ENCODE measurements at regions not wholly inside any gene's neighbourhood (a gene's known extent, or its start where the extent isn't known, plus 50 kb on each side); places are given as distances from the start of the nearest gene placed in this dataset.

DNA sequence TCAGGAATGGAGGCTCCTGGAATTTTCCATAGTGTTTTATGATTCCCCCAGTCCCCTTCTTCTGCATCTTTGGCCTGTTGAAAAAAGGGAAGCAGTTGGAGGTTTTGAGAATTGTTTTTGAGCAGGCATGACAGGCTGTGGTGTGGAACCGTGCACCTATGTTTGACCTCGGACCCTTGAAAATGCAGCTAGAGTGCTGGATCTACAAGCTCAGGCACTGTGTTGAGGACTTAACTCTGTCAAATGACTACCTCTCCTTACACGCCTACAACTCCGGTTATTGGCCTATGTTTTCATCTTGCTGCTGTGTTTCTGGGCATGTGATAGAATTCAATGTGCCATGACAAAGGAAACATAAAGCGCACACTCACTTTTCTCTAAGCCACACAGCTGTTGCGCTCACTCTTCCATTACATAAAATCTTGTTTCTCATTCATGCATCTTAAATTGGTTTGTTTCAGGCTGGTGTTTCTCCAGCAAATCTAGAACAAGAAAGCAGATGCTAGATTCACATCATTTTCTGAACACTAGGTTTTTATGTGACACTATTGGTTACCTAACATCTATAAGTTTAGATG is 616.6 kb downstream of the FGF9 start:
- no peak for DNase-seq (ENCODE audit: low read depth in 2 of 2)

DNA sequence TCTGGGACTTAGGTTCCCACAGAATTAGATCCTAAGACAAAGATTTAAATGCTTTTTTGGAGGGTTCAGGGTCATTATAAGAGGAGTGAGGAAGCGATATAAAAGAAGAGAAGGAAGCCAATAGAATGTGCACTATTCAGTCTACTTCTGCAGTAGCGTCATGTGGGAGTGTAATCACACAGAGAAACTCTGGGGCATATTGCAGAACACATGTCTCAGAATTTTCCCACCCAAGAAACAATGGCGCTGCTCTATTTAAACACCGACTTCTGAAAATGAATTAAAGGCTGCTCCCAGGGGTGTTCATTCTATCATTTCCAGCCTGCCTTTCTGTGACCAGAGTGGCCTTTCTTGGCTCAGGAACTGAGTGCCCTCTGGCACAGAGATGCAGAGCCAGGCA is 617.6 kb downstream of the FGF9 start:
- DNase-seq (ENCODE audit: low read depth in 2 of 2): no peak

GRCh38 chr13:22289711-22290110 is 618.8 kb downstream of the FGF9 start:
- no peak for DNase-seq (ENCODE audit: low read depth in 2 of 2)

- DNase-seq (ENCODE audit: low read depth in 2 of 2): no peak
Measured at GRCh38 chr13:22298530-22298929, 627.7 kb downstream of the FGF9 start.

- DNase-seq (ENCODE audit: low read depth in 2 of 2): no peak
Measured at GRCh38 chr13:22311734-22312404, 641.0 kb downstream of the FGF9 start.

DNA sequence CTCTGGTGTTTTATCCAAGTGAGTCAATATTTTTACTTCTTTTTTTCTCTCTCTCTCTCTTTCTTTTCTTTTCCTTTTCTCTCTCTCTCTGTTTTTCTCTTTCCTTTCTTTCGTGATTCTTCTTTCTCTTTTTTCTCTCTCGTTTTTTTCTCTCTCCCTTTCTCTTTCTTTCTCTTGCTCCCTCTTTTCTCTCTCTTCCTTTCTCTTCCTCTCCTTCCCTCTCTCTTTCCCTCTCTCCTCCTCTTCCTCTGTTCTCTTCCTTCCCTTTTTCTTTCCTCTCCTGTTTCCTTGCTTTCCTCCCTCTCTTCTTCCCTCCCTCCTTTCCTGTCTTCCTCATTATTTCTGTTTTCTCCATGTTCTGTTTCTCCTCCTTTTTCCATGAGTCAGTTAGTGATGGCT is 641.5 kb downstream of the FGF9 start:
- DNase-seq (ENCODE audit: low read depth in 2 of 2): no peak

- no peak for DNase-seq (ENCODE audit: low read depth in 2 of 2)
Measured at GRCh38 chr13:22316494-22317025, 645.7 kb downstream of the FGF9 start.

- DNase-seq (ENCODE audit: low read depth in 2 of 2): no peak
Measured at GRCh38 chr13:22320991-22321390, 650.1 kb downstream of the FGF9 start.

DNA sequence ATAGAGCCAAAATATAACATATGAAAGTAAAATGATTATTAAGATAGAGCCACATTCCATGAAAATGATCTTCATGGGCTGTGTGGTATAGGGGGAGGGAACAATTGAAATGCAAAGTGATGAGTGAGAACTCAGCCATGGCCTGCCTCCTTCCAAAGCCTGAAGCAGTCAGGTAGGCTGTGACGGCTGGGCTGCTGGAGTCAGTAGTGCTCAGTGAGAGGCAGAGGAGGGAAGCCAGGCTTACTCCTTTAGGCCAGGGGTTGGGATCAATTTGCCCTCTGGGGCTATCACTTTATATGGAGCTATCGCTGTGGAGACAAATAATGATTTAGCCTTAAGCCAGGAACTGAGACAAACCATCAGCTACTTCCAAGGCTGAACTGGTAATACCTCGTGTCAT is 654.9 kb downstream of the FGF9 start:
- no peak for DNase-seq (ENCODE audit: low read depth in 2 of 2)

- no peak for DNase-seq (ENCODE audit: low read depth in 2 of 2)
Measured at GRCh38 chr13:22332416-22332815, 661.5 kb downstream of the FGF9 start.

GRCh38 chr13:22336460-22336859 is 665.6 kb downstream of the FGF9 start:
- DNase-seq (ENCODE audit: low read depth in 2 of 2): no peak

- DNase-seq (ENCODE audit: low read depth in 2 of 2): no peak
Measured at GRCh38 chr13:22357132-22357531, 686.3 kb downstream of the FGF9 start.

DNA sequence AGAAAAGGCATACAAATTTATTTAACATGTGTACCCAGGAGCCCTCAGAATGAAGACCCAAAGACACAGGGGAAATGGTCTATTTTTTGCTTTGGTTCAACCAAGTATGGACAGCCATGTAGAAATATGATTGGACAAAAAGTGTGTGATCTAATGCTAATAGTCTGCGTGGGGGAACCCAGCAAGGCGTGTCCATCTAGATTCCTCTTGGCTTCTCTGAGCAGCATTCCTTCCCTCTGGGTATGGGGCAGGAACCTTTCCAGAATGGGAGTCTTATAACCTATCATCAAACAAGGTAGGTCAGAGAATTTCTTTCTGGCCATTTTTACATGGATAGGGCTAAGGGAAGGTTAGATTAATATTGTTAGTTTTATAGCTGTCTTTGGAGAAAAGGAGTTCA is 698.2 kb downstream of the FGF9 start:
- DNase-seq (ENCODE audit: low read depth in 2 of 2): no peak

DNA sequence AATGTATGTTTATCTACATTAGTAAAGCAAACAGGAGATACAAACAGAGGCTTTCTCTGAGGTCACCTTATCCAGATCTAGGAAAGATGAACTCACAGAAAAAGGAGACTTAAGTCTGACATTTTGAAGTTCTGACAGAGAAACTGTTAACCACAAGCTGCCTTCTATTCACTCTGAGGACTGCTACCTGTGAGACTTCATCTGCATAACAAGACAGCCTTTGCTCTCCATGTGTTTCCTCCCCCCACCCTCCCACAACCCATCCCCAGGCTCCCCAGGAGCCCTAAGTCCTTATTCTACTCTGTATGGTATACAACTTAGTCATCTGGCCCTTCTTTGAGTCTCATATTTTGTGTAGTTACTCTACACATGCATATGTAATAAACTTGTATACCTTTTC is 699.0 kb downstream of the FGF9 start:
- DNase-seq (ENCODE audit: low read depth in 2 of 2): no peak

- DNase-seq (ENCODE audit: low read depth in 2 of 2): no peak
Measured at GRCh38 chr13:22372261-22372660, 701.4 kb downstream of the FGF9 start.

GRCh38 chr13:22375151-22375550 is 704.3 kb downstream of the FGF9 start:
- DNase-seq (ENCODE audit: low read depth in 2 of 2): no peak

DNA sequence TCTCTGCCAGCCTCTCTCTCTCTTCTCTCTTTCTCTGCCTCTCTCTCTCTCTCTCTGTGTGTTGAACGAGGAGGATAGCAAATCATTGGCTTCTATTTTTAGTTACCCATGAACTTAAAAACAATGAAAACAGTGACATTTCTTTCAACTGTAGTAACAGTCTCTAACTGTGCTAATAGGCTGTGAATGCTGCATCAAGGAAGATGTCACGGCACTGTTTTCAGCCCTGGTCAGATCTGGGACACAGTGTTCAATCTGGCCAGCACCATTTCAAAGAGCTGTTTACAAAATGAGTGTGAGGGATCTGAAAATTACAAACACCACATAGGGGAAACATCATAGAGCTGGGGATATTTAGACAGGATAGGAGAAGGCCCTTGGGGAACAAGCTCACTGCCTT is 717.0 kb downstream of the FGF9 start:
- no peak for DNase-seq (ENCODE audit: low read depth in 2 of 2)

GRCh38 chr13:22399801-22400420 is 729.0 kb downstream of the FGF9 start:
- no peak for DNase-seq (ENCODE audit: low read depth in 2 of 2)

DNA sequence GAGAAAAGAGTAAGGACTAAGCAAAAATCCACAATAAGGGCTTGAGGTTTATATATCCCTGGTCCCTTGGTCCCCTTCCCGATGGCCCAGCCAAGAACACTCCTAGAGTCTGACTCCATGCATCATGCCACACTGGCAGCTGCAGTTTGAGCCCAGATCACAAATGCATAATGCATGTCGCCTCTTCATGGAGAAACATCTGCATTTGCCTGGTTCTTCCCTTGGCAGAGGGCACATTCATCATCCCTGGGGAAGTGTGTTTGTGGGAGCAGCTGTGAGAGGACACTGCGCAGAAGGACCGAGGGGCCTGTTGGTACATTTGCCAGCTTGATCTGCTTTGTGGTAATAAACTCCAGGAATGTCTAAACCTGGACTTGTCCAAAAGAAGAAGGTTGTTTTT is 731.8 kb downstream of the FGF9 start:
- DNase-seq (ENCODE audit: low read depth in 2 of 2): no peak

GRCh38 chr13:22403144-22403543 is 732.3 kb downstream of the FGF9 start:
- no peak for DNase-seq (ENCODE audit: low read depth in 2 of 2)

DNA sequence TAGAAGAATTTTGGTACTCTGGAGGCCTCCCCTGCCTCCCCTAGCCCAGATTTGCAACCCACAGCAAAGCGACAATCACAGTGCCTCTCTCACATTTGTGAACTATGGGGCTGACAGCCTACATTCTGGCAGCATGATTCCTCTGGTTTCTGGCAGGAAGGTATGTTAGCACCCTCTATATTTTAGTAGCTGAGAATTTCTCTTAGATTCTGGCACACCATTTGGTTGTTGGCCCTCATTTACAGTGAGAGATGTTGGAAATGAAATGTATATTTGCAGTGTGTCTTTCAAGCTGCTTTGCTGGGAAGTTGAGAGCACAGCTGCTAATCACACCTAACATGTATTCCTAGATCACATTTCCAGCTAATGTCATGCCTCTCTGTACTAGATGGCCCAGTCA is 735.0 kb downstream of the FGF9 start:
- DNase-seq (ENCODE audit: low read depth in 2 of 2): no peak

DNA sequence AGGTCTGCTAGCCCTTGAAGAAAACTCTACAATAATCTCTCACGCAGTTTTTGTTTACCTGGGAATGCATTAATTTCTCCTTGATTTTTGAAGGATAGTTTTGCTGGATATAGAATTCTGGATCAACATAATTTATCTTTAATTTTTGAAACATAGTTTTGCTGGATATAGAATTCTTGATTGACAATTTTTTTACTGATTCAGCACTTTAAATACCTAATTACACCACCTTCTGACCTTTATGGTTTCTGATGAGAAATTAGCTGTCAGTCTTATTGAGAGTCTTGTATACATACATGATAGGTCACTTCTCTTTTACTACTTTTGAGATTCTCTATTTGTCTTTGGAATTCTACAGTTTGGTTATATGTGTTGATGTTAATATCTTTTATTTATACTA is 741.6 kb downstream of the FGF9 start:
- no peak for DNase-seq (ENCODE audit: low read depth in 2 of 2)

DNA sequence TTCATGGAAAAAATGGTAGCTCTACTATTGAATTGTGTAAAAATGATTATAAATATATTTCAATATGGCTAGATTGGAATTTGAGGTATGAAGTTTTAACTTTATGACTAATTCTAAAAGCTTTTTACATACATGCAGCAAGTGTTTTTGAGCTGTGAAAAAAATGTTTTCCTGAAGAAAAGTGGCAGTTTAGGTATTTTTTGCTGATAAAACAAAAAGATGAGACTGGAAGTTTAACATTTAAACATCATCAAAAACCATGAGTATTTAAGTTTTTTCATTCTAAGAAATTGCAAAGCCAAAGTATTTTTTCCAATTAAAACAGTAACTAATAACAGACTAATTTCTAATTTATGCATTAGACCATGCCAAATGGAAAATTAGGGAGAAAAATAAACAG is 751.1 kb downstream of the FGF9 start:
- DNase-seq (ENCODE audit: low read depth in 2 of 2): no peak
